GM12878 (cell line): ENCODE measurements at regions not wholly inside any gene's neighbourhood (a gene's known extent, or its start where the extent isn't known, plus 50 kb on each side); places are given as distances from the start of the nearest gene placed in this dataset.

ENCODE experiments used
- ATAC-seq: fragments of 200-7000 bp; cut with Tn5 transposase; 3 replicates; pipeline ENCODE4 v1.9.1; 2020; ENCODE audit warnings: mild to moderate bottlenecking, moderate library complexity
- BruUV-seq: library from RNA; stranded (reverse); fragments of 400-500 nt; replicated peaks from 2 replicates; lab custom pipeline; 2021; lab: Mats Ljungman, UMichigan
- CTCF ChIA-PET: fragments of 300-600 bp; sonication (Branson Sonifier 250); formaldehyde crosslinking; extraction: SDS; loops from one replicate; lab custom pipeline; 2021; ENCODE audit warnings: inconsistent platforms; lab: Yijun Ruan, JAX
- POLR2A ChIA-PET: fragments of 350-600 bp; formaldehyde crosslinking; extraction: SDS; loops from one replicate; lab custom pipeline; 2021; ENCODE audit warnings: inconsistent platforms; lab: Charles Lee
- RAD21 ChIA-PET: fragments of 300-600 bp; sonication (Branson Sonifier 250); formaldehyde crosslinking; loops from one replicate; lab custom pipeline; 2023; ENCODE audit warnings: antibody characterized with exemption; ENCODE audit not compliant: unreplicated experiment; lab: Charles Lee
- SMC1A ChIA-PET: fragments of 300-600 bp; sonication (Branson Sonifier 250); formaldehyde crosslinking; loops from one replicate; lab custom pipeline; 2023; ENCODE audit not compliant: unreplicated experiment, uncharacterized antibody; lab: Charles Lee
- DNase-seq: peaks from one replicate; pipeline ENCODE4 v3.0.0-alpha.2; 2011; ENCODE audit warnings: low read depth, low spot score
- FAIRE-seq: peaks from 3 replicates; lab custom pipeline; 2011; peaks lifted over from hg19 to GRCh38; lab: Jason Lieb, UNC
- H2AFZ ChIP-seq: 2 replicates; pipeline ENCODE4 v1.6.0; 2011; ENCODE audit warnings: low read depth, low read length, control low read depth; ENCODE audit not compliant: control insufficient read depth
- H3K27ac ChIP-seq: 2 replicates; pipeline ENCODE4 v1.5.1; 2011; ENCODE audit warnings: control low read depth; ENCODE audit not compliant: control insufficient read depth, insufficient read depth
- H3K27me3 ChIP-seq, 2 experiments: replicated peaks in 1 of 2; 2 replicates each; pipeline versions ENCODE4 v1.6.0 to v1.6.1; 2011; ENCODE audit warnings: low read length in 1 of 2; ENCODE audit not compliant: control insufficient read depth in 2 of 2, insufficient read depth in 2 of 2
- H3K36me3 ChIP-seq, 2 experiments: 2 replicates each; pipeline ENCODE4 v1.5.1; 2011; ENCODE audit warnings: low read length in 1 of 2; ENCODE audit not compliant: control insufficient read depth in 2 of 2, insufficient read depth in 2 of 2
- H3K4me1 ChIP-seq: 2 replicates; pipeline ENCODE4 v1.6.1; 2011; ENCODE audit warnings: mild to moderate bottlenecking, low read length, moderate library complexity, mixed read lengths; ENCODE audit not compliant: control insufficient read depth, insufficient read depth
- H3K4me2 ChIP-seq: 2 replicates; pipeline ENCODE4 v1.6.0; 2011; ENCODE audit warnings: control low read depth; ENCODE audit not compliant: control insufficient read depth, insufficient read depth
- H3K4me3 ChIP-seq: fragments of 200-600 bp; sonication (generic); 2 replicates; pipeline ENCODE4 v1.5.1; 2016
- H3K79me2 ChIP-seq: 2 replicates; pipeline ENCODE4 v1.6.0; 2011; ENCODE audit warnings: low read length; ENCODE audit not compliant: control insufficient read depth, insufficient read depth
- H3K9ac ChIP-seq: 2 replicates; pipeline ENCODE4 v1.8.0; 2011; ENCODE audit warnings: low read length, control low read depth, mixed read lengths; ENCODE audit not compliant: control insufficient read depth, insufficient read depth
- H3K9me3 ChIP-seq: replicated peaks from 3 replicates; pipeline ENCODE4 v1.5.1; 2011; ENCODE audit warnings: mild to moderate bottlenecking, low read length; ENCODE audit not compliant: control insufficient read depth, insufficient read depth
- H4K20me1 ChIP-seq: 2 replicates; pipeline ENCODE4 v1.6.0; 2011; ENCODE audit not compliant: control insufficient read depth, insufficient read depth
- ATF3 ChIP-seq: IDR thresholded peaks from 2 replicates; pipeline ENCODE4 v1.6.1; 2011; ENCODE audit warnings: low read depth, mild to moderate bottlenecking, low read length, moderate library complexity, borderline replicate concordance; ENCODE audit errors: extremely low read depth
- CTCF ChIP-seq, 3 experiments: IDR thresholded peaks in 2 of 3; conservative IDR thresholded peaks in 1 of 3; 2 replicates each; pipeline ENCODE4 v1.5.1; 2011; ENCODE audit warnings: low read depth in 3 of 3, low read length in 3 of 3, mild to moderate bottlenecking in 3 of 3, control low read depth in 2 of 3, moderate library complexity in 2 of 3, inconsistent platforms in 1 of 3, mixed read lengths in 1 of 3; ENCODE audit not compliant: control insufficient read depth in 2 of 3, insufficient read depth in 1 of 3; ENCODE audit errors: extremely low read depth in 1 of 3
- MTA3 ChIP-seq: IDR thresholded peaks from 2 replicates; pipeline ENCODE4 v1.6.1; 2012; ENCODE audit warnings: low read length, inconsistent platforms, borderline replicate concordance
- NFYA ChIP-seq: IDR thresholded peaks from 2 replicates; pipeline ENCODE4 v1.6.1; 2011; ENCODE audit warnings: low read depth, mild to moderate bottlenecking, low read length, improper control_type of control experiment, borderline replicate concordance
- RAD21 ChIP-seq: IDR thresholded peaks from 2 replicates; pipeline ENCODE4 v1.6.1; 2011; ENCODE audit warnings: mild to moderate bottlenecking, low read depth, low read length, moderate library complexity; ENCODE audit not compliant: insufficient read depth
- SMC3 ChIP-seq: IDR thresholded peaks from 2 replicates; pipeline ENCODE4 v1.6.1; 2011; ENCODE audit warnings: low read length, improper control_type of control experiment, borderline replicate concordance
- YBX1 ChIP-seq: fragments of 450-650 bp; IDR thresholded peaks from 2 replicates; pipeline ENCODE4 v1.6.1; 2016; ENCODE audit warnings: antibody characterized with exemption
- ZBTB11 ChIP-seq: fragments of 450-650 bp; formaldehyde crosslinking; IDR thresholded peaks from 2 replicates; pipeline ENCODE4 v1.5.0; 2022; ENCODE audit warnings: mild to moderate bottlenecking, missing genetic modification characterization
- WGBS: methylation state at CpG from one replicate; pipeline ENCODE4 v1.1.6; 2016; ENCODE audit warnings: low lambda C conversion rate; ENCODE audit not compliant: insufficient replicate concordance, insufficient coverage; ENCODE audit errors: missing lambda C conversion rate; 5-methylcytosine and 5-hydroxymethylcytosine counted together
- in situ Hi-C: fragments of 300-500 bp; cut with MboI; formaldehyde crosslinking; loops from 9 replicates; pipeline ENCODE4 v1.14.3; 2018; ENCODE audit warnings: mixed read lengths
- intact Hi-C: fragments of 100-400 bp; cut with micrococcal nuclease; formaldehyde crosslinking; loops from one replicate; pipeline ENCODE4 v1.14.2; 2022; ENCODE audit not compliant: unreplicated experiment

GRCh38 chr20:40965671-40966070 lies 63.0 kb upstream of the TOP1 start:
- WGBS = 56% methylated on average over 4 of the region's 4 CpGs
- SMC1A ChIA-PET = interaction anchor here (0.7 to 3.0 kb wide), 10 partner anchors 9 to 273 kb away, joined by 3 to 16 read pairs (median 4); no protein-coding TSS in a partner anchor
- H2AFZ ChIP-seq = no peak overlapping the region
- intact Hi-C loops = loop anchor here (5.0 kb wide), 1 partner anchor 377 kb away; the partner anchor contains the start of gene LPIN3
- TF ChIP-seq MTA3 (no peak), ATF3 (no peak)
- TF ChIP-seq, all 136 proteins: peak for 0
- ChIA-PET CTCF (interaction anchor here (0.7 to 2.5 kb wide), 16 partner anchors 9 to 372 kb away, joined by 3 to 16 read pairs (median 4); no protein-coding TSS in a partner anchor), RAD21 (interaction anchor here (0.7 to 5.3 kb wide), 7 partner anchors 26 to 169 kb away, joined by 3 to 20 read pairs (median 4); no protein-coding TSS in a partner anchor), POLR2A (interaction anchor here (0.5 to 0.7 kb wide), 2 partner anchors 26 to 167 kb away, joined by 3 to 5 read pairs; no protein-coding TSS in a partner anchor)
- Histone ChIP-seq H3K27me3 (no peaks in the 10 kb centered on the region; a peak in 1 of 4 replicates), H3K79me2 (no peaks in the 10 kb centered on the region), H3K36me3 (no peaks in the 10 kb centered on the region), H3K9me3 (no peaks in the 10 kb centered on the region), H3K4me1 (no peaks in the 10 kb centered on the region), H3K9ac (no peak overlapping the region), H3K4me2 (no peak overlapping the region), H3K27ac (no peak overlapping the region), H4K20me1 (no peaks in the 10 kb centered on the region), H3K4me3 (no peak overlapping the region)
- in situ Hi-C loops = loop anchor here (5.0 to 10.0 kb wide), 3 partner anchors 269 to 1081 kb away; partner anchors contain the start of gene LPIN3
- FAIRE-seq = no peak
- no TSS peak for BruUV-seq
- DNase-seq = no peak
- no peak for ATAC-seq

GRCh38 chr20:40966103-40966502 lies 62.5 kb upstream of the TOP1 start:
- H4K20me1 ChIP-seq = no peaks in the 10 kb centered on the region
- peak; percentile 56 for ATAC-seq
- H3K9me3 ChIP-seq = no peaks in the 10 kb centered on the region
- in situ Hi-C loops (loop anchor here (5.0 to 10.0 kb wide), 3 partner anchors 269 to 1081 kb away; partner anchors contain the start of gene LPIN3), intact Hi-C loops (loop anchor here (5.0 kb wide), 1 partner anchor 376 kb away; the partner anchor contains the start of gene LPIN3)
- H3K4me2 ChIP-seq = no peak overlapping the region
- RAD21 ChIA-PET = interaction anchor here (0.7 to 5.3 kb wide), 7 partner anchors 26 to 168 kb away, joined by 3 to 20 read pairs (median 4); no protein-coding TSS in a partner anchor
- no peak for DNase-seq
- no peaks in the 10 kb centered on the region for H3K4me1 ChIP-seq
- H3K36me3 ChIP-seq = no peaks in the 10 kb centered on the region
- FAIRE-seq = no peak
- no TSS peak for BruUV-seq
- H3K4me3 ChIP-seq = no peak overlapping the region
- SMC1A ChIA-PET = interaction anchor here (0.7 to 3.0 kb wide), 10 partner anchors 9 to 272 kb away, joined by 3 to 16 read pairs (median 4); no protein-coding TSS in a partner anchor
- CTCF ChIA-PET = interaction anchor here (0.7 to 2.5 kb wide), 18 partner anchors 10 to 372 kb away, joined by 3 to 16 read pairs (median 4); no protein-coding TSS in a partner anchor
- H3K27ac ChIP-seq = no peak overlapping the region
- H2AFZ ChIP-seq = no peak overlapping the region
- no peak overlapping the region for H3K9ac ChIP-seq
- no peaks in the 10 kb centered on the region; a peak in 1 of 4 replicates for H3K27me3 ChIP-seq
- POLR2A ChIA-PET = interaction anchor here (0.5 to 0.7 kb wide), 3 partner anchors 25 to 166 kb away, joined by 3 to 5 read pairs (median 3); no protein-coding TSS in a partner anchor
- 26% methylated on average over 2 of the region's 2 CpGs for WGBS
- H3K79me2 ChIP-seq = no peaks in the 10 kb centered on the region
- TF ChIP-seq ZBTB11 (CRISPR knock-in tag) (no peak), SMC3 (peak; percentile 33; the same call in 1 of the 2 replicates), RAD21 (peak; percentile 50), CTCF (IDR thresholded peaks at IDR 0.05 in 2 of 3, conservative IDR thresholded peaks at IDR 0.05 in 1 of 3; ENCODE audit: control insufficient read depth in 2 of 3, extremely low read depth in 1 of 3, insufficient read depth in 1 of 3, low read depth in 3 of 3, low read length in 3 of 3) (peak; percentile 43 to 60 (median 53); a peak in 5 of 6 replicates), NFYA (no peak), YBX1 (no peak)
